AG20443 (cell line): ENCODE measurements at regions not wholly inside any gene's neighbourhood (a gene's known extent, or its start where the extent isn't known, plus 50 kb on each side); places are given as distances from the start of the nearest gene placed in this dataset.
"Not testable (repeated sequence)": the region's sequence is repeated elsewhere in the genome, so short reads cannot be mapped to it uniquely, and the experiment has no call there.

Experiments
- DNase-seq: peaks from one replicate; pipeline ENCODE4 v3.0.0; 2012; ENCODE audit warnings: low spot score, mixed read lengths

GRCh38 chr9:83191154-83191553 lies 128.2 kb upstream of the RASEF start:
- DNase-seq, result no peak

- DNase-seq, result not testable (repeated sequence)
These were observed 126.1 kb upstream of the RASEF start for GRCh38 chr9:83189026-83189425.

- DNase-seq, result no peak
These were observed 125.3 kb upstream of the RASEF start for GRCh38 chr9:83188277-83188676.

- DNase-seq, result no peak
These were observed 123.3 kb upstream of the RASEF start for GRCh38 chr9:83186155-83186737.

- DNase-seq, result no peak
These were observed 122.7 kb upstream of the RASEF start for GRCh38 chr9:83185488-83186154.

- no peak for DNase-seq
These were observed 120.7 kb upstream of the RASEF start for GRCh38 chr9:83183621-83184020.

GRCh38 chr9:83182071-83182470 lies 119.1 kb upstream of the RASEF start:
- no peak for DNase-seq

GRCh38 chr9:83178717-83179116 lies 115.8 kb upstream of the RASEF start:
- no peak for DNase-seq

GRCh38 chr9:83177747-83178146 lies 114.8 kb upstream of the RASEF start:
- DNase-seq, result no peak

- no peak for DNase-seq
These were observed 104.2 kb upstream of the RASEF start for GRCh38 chr9:83167126-83167525.

GRCh38 chr9:83166372-83166771 lies 103.4 kb upstream of the RASEF start:
- no peak for DNase-seq

GRCh38 chr9:83155733-83156132 lies 92.8 kb upstream of the RASEF start:
- DNase-seq, result no peak

- DNase-seq, result no peak
These were observed 91.9 kb upstream of the RASEF start for GRCh38 chr9:83154821-83155220.

GRCh38 chr9:83154087-83154736 lies 91.3 kb upstream of the RASEF start:
- peak; percentile 22 for DNase-seq

- no peak for DNase-seq
These were observed 90.1 kb upstream of the RASEF start for GRCh38 chr9:83153030-83153429.

- DNase-seq, result no peak
These were observed 88.7 kb upstream of the RASEF start for GRCh38 chr9:83151627-83152137.

- no peak for DNase-seq
These were observed 84.6 kb upstream of the RASEF start for GRCh38 chr9:83147315-83148149.

GRCh38 chr9:83146325-83146724 lies 83.4 kb upstream of the RASEF start:
- DNase-seq, result no peak

- DNase-seq, result no peak
These were observed 81.5 kb upstream of the RASEF start for GRCh38 chr9:83144492-83144891.

GRCh38 chr9:83142389-83142788 lies 79.4 kb upstream of the RASEF start:
- no peak for DNase-seq

- DNase-seq, result no peak
These were observed 78.9 kb upstream of the RASEF start for GRCh38 chr9:83141887-83142286.

- no peak for DNase-seq
These were observed 77.1 kb upstream of the RASEF start for GRCh38 chr9:83140061-83140460.
